GM12878 (cell line): ENCODE measurements at regions not wholly inside any gene's neighbourhood (a gene's known extent, or its start where the extent isn't known, plus 50 kb on each side); places are given as distances from the start of the nearest gene placed in this dataset.
"Not testable (repeated sequence)": the region's sequence is repeated elsewhere in the genome, so short reads cannot be mapped to it uniquely, and the experiment has no call there.

Source experiments
- BCL11A ChIP-seq: IDR thresholded peaks from 2 replicates; pipeline ENCODE4 v1.6.1; 2011; ENCODE audit warnings: low read depth, low read length
- CEBPB ChIP-seq, 2 experiments: fragments of 150-350 bp in 1 of 2; IDR thresholded peaks; 2 replicates each; pipeline ENCODE4 v1.6.1; 2012 to 2014; ENCODE audit warnings: low read depth in 2 of 2, low read length in 2 of 2, borderline replicate concordance in 1 of 2, inconsistent platforms in 1 of 2
- EZH2 ChIP-seq: IDR thresholded peaks from 2 replicates; pipeline ENCODE4 v1.6.1; 2012; ENCODE audit warnings: low read depth, mild to moderate bottlenecking, control low read depth, inconsistent platforms, low read length, borderline replicate concordance; ENCODE audit not compliant: control insufficient read depth
- JUND ChIP-seq: IDR thresholded peaks from 2 replicates; pipeline ENCODE4 v1.6.1; 2012; ENCODE audit warnings: low read depth, mild to moderate bottlenecking, low read length, improper control_type of control experiment, moderate library complexity
- KDM1A ChIP-seq: fragments of 200-600 bp; sonication (generic); IDR thresholded peaks from 2 replicates; pipeline ENCODE4 v1.6.1; 2016; ENCODE audit warnings: borderline replicate concordance
- ZNF274 ChIP-seq: IDR thresholded peaks from one replicate; pipeline ENCODE4 v1.8.0; 2011; ENCODE audit not compliant: insufficient read length, insufficient read depth
- TF ChIP-seq, protein P1 (sequence below), 3 experiments: IDR thresholded peaks in 2 of 3; conservative IDR thresholded peaks in 1 of 3; 2 replicates each; pipeline ENCODE4 v1.5.1; 2011; ENCODE audit warnings: low read depth in 3 of 3, low read length in 3 of 3, mild to moderate bottlenecking in 3 of 3, control low read depth in 2 of 3, moderate library complexity in 2 of 3, inconsistent platforms in 1 of 3, mixed read lengths in 1 of 3; ENCODE audit not compliant: control insufficient read depth in 2 of 3, insufficient read depth in 1 of 3; ENCODE audit errors: extremely low read depth in 1 of 3

DNA sequence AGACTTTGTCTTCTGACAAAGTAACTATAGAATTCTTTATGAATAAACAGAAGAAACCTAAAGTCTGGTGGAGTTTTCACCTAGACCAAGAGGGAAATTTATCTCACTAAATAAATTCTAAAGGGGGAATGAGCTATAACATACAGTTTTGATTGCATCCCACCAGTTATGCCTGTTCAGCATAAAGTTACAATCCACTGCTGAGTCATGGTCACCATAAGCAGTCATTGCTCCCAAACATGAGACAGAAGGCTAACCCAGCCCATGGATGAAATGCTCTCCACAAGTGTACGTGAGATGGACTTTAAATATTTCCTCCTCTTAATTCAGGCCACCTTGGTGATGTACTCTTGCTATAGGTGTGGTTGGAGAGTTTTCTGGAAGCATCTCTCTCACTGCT is 96.7 kb upstream of the CCT8L2 start:
- TF ChIP-seq KDM1A; ZNF274; CEBPB (IDR thresholded peaks at IDR 0.05; ENCODE audit: borderline replicate concordance in 1 of 2, low read depth in 2 of 2, low read length in 2 of 2); BCL11A; EZH2; JUND: not testable (repeated sequence)
- TF ChIP-seq, protein P1, sequence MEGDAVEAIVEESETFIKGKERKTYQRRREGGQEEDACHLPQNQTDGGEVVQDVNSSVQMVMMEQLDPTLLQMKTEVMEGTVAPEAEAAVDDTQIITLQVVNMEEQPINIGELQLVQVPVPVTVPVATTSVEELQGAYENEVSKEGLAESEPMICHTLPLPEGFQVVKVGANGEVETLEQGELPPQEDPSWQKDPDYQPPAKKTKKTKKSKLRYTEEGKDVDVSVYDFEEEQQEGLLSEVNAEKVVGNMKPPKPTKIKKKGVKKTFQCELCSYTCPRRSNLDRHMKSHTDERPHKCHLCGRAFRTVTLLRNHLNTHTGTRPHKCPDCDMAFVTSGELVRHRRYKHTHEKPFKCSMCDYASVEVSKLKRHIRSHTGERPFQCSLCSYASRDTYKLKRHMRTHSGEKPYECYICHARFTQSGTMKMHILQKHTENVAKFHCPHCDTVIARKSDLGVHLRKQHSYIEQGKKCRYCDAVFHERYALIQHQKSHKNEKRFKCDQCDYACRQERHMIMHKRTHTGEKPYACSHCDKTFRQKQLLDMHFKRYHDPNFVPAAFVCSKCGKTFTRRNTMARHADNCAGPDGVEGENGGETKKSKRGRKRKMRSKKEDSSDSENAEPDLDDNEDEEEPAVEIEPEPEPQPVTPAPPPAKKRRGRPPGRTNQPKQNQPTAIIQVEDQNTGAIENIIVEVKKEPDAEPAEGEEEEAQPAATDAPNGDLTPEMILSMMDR (IDR thresholded peaks at IDR 0.05 in 2 of 3, conservative IDR thresholded peaks at IDR 0.05 in 1 of 3; ENCODE audit: control insufficient read depth in 2 of 3, extremely low read depth in 1 of 3, insufficient read depth in 1 of 3, low read depth in 3 of 3, low read length in 3 of 3), result not testable (repeated sequence)
